GM19463 (cell line): ENCODE measurements at regions not wholly inside any gene's neighbourhood (a gene's known extent, or its start where the extent isn't known, plus 50 kb on each side); places are given as distances from the start of the nearest gene placed in this dataset.
"Not testable (repeated sequence)": the region's sequence is repeated elsewhere in the genome, so short reads cannot be mapped to it uniquely, and the experiment has no call there.

Experiments used
- ATAC-seq: cut with Tn5 transposase; IDR thresholded peaks from one replicate; pipeline ENCODE4 v1.9.1; 2021; ENCODE audit warnings: mild to moderate bottlenecking, moderate library complexity; ENCODE audit not compliant: unreplicated experiment

DNA sequence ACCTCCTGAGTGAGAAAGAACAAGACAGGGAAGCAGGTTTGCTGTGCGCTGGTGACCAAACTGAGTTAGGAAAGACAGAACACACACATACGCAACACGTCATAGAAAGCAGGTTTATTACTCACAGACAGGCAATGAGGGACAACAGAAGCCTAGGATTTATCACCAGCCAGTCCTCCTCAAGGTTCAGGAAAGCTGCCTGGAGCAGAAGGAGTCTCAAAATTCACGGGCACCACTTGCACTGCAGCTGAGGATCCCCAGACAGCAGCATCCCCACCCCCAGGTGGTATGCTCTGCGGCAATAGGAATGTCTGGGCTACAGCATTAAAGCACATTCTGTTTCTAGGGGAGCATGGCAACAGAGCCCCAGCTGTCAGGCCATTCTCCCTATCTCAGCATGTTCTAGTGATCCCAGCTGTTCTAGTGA lies 284.4 kb upstream of the RGPD4 start:
- no peak for ATAC-seq

DNA sequence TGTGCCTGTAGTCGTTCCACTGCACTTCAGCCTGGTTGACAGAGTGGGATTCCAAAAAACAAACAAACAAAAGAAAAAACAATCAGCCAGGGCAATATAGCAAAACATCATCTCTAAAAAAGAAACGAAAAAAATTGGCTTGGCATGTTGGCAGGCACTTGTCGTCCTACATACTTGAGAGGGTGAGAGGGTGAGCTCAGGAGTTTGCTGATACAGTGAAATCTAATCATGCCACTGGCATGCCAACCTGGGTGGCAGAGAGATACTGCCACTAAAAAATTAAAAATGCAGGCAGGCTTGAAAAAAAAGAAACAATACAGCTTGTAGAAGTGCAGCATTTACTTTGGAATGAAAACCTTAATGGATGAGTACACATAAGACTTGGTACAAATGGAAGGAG lies 282.9 kb upstream of the RGPD4 start:
- ATAC-seq = no peak

DNA sequence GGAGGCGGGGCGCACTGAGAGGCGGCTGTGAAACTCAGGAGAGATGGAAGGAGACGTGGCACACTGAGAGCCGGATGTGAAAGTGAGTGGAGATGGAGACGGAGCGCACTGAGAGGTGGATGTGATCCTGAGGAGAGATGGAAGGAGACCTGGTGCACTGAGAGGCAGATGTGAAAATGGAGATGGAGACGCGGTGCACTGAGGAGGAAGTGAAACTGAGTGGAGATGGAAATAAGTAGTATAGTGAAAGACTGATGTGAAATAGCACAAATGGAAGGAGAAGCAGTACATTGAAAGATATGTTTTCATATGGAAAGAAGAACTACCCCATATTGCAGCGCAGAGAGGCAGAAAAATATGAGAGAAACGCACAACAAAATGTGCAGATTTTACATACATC lies 281.6 kb upstream of the RGPD4 start:
- ATAC-seq = no peak

DNA sequence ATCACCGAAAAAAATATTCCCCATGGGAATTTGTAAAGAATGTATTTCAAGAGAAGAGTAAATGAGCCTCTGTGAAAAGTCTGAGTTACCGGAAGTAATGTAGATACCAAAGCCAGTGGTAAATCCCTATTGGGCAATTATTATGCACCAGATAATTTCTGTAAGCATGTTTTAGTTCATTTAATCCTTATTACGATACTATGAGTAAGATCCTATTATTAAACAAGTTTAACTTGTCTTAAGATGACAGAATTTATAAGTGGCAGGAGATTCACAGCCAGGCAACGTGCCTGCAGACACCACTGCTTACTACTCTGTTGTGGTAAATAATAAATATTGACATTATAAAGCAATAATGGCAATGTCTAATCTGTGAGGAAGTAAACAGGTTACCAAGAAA lies 280.8 kb upstream of the RGPD4 start:
- ATAC-seq = no peak

DNA sequence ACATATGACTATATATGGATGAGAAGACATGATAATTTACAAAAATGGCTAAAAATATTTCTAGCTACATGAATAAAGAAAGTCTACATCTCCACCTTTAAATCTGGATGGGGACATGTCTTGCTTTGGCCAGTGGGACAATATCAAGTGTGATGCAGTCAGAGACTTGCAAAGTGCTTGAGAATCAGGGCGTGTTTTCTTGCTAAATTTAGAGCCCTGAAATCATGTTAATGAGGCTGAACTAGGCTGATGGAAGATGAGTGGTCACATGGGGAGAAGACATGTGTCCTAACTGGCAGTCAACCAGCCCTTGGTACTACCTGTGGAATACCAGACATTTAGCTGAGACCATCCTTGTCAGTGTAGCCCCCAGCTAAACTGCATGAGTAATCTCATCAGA lies 278.5 kb upstream of the RGPD4 start:
- no peak for ATAC-seq

DNA sequence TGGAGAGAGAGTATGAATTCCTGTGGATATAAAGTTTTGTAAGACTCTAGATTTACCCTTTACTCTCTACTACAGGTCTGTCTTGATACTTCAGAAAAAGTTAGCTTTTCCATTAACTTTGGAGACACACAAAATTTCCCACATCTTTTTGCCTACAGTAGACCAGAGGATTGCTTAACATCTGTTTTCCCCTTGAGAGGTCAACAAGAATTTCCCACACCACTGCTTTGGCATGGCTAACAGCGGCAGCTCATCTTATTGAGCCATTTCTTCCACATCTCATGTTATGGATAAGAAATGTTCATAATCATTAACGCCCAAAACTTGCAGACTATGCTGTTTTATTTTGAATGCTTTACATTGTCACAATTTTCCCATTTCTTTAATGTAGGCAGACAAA lies 273.6 kb upstream of the RGPD4 start:
- no peak for ATAC-seq

DNA sequence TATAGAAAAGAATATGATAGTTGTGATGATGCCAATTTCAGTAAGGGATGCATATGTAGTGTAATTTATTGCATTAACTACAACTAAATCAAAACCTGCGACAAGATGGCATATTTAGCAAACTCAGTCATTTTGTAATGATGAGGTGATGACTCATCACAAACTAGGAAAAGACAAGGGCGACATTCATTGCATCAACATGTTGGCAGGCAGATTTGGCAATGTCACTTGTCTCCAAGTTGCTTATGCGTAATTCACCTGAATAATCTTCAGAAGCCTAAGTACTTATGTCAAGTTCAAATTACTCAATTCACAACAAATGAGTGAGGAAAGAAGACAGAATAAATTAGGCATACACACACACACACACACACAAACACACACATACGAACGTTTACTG lies 273.2 kb upstream of the RGPD4 start:
- ATAC-seq = no peak

DNA sequence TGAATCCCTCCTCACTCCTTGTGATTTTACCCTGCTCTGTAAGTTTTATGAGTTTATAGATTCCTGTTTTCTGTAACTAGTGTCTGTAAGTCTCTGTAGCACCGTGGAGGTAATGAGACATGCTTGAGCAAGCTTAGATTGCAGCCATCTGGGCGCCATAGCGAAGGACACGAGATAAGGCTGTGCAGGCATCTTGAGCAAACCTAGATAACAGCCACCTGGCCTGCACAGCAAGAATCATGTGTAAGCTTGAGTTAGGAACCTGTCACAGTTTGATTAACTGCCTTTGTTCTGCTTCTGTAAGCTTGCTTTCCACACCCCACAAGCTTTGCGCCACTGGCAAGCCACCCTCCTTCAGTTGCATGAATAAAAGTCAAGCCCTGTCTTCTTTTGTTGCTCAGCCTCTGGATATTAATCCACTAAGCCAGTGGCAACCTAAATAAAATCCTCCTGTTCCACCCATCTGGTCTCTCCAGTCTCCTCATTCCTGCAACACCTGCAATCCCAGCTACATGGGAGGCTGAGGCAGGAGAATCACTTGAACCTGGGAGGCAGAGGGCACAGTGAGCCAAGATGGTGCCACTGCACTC lies 270.6 kb upstream of the RGPD4 start:
- no peak for ATAC-seq

DNA sequence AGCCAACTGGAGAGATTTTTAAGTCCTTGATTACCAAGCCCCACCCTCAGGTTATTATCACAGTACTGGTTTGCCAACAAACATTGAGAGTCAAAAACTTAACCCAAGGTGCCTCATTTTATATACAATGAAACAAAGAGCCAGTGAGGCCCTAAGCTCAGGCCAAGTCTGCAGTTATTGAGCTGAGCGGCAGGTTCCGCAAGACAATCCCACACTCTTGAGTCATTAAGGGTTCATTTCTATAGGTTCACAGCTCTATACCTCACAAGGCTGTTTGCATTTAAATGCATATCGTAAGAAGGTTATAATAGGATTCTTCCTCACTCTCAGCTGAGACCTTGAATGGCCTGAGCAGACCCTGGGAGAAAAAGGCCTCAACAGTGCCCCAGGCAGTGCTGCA lies 268.4 kb upstream of the RGPD4 start:
- no peak for ATAC-seq

DNA sequence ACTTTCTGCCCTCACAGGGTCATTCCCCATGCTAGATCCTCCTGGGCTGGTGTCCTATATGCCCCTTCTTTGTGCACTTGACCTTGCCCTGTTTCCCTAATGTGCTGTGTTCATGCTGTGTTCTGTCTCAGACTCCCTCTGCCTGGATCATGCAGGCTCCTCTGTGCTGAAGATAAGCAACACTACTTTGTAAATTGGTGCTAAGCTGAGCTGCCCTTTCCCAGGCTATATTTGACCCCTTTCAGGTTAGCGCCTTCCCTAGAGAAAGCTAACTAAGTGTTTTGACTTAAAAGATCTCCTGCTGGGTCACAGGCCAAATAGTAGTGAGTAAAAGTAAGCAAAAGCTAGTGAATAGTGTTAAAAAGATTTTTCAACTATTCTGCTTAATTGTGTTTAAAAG lies 257.2 kb upstream of the RGPD4 start:
- no peak for ATAC-seq

DNA sequence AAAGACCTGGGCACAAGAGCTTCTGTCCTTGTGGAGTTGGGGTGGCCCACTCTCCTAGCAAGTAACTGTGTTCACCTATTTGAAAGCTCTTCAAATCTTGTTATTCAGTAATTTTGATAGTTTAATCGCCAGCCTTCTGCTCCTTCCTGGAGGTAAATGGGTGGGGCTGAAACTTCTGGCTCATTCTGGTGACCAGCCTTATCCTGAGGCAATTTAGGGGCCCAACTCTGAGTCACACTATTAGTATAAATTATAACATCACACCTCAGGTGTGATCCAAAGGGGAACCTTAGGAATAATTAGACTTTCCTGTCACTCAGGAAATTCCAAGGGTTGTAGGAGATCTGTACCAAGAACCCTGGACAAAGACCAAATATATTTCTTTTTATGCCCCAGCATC lies 255.8 kb upstream of the RGPD4 start:
- no peak for ATAC-seq

DNA sequence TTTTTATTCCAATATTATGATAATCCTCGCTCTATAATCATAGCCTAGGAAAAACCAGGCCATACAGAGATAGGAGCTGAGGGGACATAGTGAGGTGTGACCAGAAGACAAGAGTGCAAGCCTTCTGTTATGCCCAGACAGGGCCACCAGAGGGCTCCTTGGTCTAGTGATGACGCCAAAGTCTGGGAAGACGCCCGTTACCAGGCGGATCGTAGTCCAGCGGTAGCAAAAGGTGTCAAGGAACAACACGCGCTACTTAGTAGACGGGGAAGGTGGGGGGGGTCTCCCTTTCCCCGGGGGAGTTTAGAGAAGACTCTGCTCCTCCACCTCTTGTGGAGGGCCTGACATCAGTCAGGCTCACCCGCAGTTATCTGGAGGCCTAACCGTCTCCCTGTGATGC lies 253.8 kb upstream of the RGPD4 start:
- not testable (repeated sequence) for ATAC-seq

DNA sequence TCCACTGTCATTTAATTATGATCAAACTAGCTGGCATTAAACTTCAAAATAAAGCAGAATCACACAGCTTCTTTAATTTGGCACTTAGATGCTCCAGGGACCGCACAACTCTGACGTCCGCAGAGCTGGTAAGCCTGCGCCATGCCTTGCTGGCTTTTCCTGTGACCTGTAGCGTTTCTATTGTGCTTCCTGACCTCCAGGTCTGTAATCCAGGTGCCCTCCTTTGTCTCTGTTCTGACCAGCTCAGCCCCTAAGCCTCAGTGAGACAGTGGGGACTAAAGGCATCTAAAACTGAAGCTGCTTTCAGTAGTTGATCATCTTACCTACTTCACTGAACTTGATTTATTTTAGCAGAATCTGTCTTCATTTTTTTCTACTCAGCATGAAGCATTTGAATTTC lies 249.7 kb upstream of the RGPD4 start:
- ATAC-seq = no peak

DNA sequence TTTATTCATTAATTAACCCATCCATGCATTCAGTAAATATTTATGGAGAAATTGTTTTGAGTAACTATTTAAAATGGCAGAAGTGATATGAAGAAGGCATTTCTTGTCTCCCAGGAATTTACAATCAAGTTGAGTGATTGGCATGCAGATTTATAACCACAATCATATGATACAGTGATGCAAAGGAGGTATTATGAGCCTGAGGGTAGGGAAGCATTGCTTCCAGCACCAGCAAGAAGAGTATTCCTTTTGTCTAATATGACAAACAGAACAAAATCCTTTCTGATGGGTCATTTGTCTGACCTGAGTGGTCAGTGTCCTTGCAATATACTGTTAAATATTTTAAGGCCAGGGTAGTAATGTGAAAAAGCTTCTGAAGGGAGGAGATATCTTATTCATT lies 244.2 kb upstream of the RGPD4 start:
- no peak for ATAC-seq

DNA sequence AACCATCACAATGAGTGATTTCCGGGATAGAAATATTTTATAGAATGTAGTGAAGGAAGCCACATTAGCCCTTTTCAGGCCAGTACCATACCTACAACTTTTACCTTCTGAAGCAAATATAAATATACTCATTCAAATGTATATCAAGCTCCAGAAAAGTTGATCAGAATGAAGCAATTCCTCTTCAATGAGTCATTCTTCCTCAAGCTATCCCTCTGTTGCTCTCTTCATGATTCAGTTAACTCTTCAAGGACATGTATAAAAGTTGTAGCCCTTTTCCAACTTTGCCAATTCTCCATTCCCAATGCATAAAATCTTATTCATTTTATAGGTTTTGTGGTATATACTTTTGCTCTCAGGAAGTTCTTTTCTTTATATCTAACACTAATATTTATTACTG lies 242.1 kb upstream of the RGPD4 start:
- ATAC-seq = no peak

DNA sequence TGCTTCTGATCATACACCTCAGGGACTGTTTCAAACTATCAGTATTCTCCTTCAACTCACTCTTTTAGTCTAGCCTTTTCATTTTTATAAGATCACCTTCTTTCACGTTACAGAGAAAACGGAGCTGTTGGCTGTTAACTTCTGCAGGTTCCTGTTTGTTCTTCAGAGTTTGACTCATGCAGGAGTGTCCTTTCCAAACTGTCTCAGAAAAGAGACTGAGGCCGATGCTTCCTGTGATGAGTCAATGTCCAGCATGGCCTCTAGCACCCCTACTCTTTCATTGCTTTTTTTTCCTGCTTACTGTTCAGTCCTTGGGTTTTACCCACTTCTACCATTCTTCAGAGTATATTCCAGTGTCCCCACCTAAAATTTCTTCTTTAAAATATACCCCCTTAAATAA lies 240.8 kb upstream of the RGPD4 start:
- ATAC-seq = no peak

DNA sequence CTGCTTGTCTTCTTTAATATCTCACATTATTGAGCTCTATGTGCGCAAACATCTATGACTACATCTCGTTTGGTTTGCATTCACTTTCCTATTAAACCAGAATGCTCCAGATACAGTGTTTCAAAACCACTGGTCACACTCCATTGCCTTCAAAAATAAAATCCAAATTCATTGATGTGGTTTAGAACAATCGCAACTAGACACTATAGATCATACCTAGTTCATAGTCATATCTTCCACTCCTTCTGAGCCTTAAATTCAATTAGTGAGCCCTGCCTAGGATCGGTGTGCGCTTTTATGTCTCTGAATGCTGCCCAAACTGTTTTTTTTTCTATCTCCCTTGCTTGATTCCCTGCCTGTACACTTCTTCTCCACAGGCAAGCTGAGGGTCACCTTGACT lies 238.5 kb upstream of the RGPD4 start:
- no peak for ATAC-seq

DNA sequence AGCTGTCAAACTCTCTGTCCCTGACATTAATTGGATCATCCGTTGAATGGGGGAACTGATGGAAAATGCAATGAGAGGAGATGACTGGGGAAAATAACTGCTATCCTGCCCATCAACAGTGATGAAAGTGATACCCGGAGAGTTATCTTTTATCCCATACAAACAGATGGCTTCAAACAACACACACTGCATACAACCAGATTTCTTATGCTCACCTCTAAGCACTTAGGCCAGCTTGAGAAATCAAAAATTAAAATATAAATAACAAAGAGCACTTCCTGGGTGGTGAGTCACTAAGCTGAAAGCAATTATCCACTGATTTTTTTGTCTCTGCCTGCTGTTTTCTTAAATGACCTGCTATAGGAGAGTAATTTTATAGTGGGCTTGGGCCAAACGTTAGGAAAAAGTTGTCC lies 237.6 kb upstream of the RGPD4 start:
- ATAC-seq = no peak

DNA sequence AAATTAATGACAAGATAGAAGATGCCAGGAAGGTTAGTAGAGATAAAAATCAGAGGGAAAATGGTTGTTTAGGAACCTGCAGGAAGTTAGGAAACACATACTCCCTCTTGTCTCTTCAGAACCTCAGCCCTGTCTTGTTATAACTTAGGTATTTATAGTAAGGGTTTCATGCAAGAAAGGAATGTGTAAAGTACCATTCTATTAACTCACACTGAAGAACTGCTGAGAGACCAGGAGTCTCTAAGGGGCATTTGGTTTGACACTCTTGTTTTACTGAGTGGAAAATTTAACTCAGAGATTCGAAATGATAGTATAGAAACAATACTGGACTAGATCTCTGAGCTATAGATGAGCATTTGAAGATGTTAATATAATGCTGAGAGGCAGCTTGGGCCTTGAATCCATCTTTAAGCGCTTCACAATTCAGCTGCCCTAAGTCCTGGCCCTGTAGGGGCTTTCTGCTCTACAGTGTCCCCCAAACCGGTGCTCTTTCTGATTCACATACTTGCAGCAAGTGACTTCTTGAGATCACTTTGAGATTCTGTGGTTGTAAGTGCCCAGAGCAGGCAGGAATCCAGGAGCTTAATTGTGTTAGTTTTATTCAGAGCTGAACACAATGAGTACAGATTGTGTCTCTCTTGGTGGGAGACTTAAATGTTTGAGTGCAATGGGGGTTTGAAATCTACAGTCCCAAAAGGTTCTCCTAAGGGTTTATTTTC lies 235.0 kb upstream of the RGPD4 start:
- ATAC-seq = no peak

DNA sequence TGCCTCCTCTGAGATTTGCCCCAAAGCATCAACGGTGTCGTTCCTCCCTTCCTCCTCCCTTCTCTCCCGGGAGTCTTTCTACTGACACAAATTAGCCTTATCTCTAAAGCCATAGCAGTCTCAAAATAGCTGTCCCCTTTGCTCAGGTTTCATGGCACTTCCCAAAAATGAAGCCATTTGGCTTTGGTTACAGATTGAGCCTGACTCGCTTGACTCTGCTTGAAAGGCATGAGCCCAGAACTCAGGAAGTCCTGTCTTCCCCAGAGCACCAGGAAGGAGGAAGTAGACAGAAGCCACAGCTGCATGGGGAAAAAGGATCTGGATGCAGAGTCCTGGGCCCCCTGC lies 234.4 kb upstream of the RGPD4 start:
- ATAC-seq = no peak

DNA sequence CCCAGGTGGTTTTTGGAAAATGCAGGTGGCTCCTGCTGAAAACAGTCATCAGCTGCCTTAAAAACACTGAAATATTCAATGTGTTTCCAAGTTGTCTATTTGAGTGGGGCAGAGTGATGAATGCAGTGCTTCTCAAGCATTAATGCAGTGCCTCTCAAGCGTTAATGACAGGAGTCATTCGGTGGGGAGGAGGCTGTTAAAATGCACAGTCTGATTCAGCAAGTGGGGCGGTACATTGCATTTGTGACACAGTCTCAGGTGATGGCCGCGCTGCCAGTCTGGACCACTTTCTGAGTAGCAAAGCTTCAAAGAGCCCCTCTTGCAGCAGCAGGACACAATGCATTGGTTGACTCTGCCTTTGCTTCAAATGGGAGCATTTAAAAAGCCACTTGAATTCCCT lies 231.4 kb upstream of the RGPD4 start:
- no peak for ATAC-seq

DNA sequence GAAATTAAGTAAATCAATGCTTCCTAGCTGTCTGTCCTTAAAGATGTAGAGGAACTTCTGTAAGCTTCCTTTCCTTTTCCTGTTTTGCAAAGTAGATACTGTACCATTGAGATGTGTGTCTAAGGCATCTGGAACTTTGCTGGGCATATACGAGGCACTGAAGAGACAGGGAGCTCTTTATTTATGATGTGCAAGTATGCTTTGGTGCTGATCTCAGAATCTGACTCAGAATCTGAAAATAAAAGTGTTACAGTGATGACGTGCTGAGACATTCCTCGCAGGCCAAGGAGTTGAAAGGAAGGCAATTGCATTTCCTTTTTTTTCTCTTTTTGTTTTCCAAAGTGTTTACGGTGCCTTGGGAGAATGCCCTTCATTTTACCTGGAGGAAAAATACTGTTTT lies 230.9 kb upstream of the RGPD4 start:
- no peak for ATAC-seq

DNA sequence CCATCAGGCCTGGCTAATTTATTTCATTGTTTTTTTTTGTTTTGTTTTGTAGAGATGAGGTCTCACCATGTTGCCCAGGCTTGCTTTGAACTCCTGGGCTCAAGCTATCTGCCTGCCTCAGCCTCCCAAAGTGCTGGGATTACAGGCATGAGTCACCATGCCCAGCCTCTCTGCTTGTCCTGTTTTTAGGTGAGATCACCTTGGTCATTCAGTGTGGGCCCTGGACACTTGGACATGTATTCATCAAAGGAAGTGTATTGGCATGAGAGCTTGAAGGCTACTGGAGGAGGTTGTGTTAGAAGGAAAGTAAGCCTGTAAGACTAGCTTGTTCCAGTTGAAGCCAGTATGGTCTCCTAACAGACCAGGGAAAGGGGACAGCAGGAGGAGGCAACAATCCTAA lies 229.2 kb upstream of the RGPD4 start:
- no peak for ATAC-seq
